ENCODE measurements at regions not wholly inside any gene's neighbourhood (a gene's known extent, or its start where the extent isn't known, plus 50 kb on each side); places are given as distances from the start of the nearest gene placed in this dataset.

DNA sequence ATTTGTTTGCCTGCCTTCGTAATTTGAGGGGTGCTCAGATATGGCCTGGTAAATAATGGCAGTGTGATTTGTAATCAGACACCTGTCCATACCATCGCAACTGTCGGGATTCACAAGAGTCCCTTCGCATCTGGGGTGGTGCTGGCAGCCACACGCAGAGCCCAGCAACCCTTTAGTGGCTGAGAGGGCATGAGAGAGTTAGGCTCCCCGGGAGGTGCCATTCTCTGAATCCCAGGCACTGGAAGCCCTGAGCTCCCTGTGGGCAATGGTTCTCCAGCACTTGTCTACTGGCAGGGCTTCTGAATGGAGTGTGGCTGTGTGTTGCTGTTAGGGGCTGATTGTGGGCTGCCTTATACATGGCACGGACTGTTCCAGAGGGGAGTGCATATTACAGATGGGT is 230.1 kb downstream of the EBLN2 start:
- Histone ChIP-seq H3K14ac (ENCODE audit: insufficient read depth, low read length) (no peak overlapping the region), H2AK5ac (ENCODE audit: insufficient read length, low read length) (no peak overlapping the region), H3K18ac (ENCODE audit: insufficient read length, low read depth, low read length) (no peak overlapping the region), H4K5ac (ENCODE audit: insufficient read length, low read depth, low read length) (no peak overlapping the region), H3K79me2 (ENCODE audit: insufficient read depth, low read length) (no peaks in the 10 kb centered on the region), H4K8ac (replicated peaks; ENCODE audit: insufficient read length, low read depth, low read length) (no peak overlapping the region), H2BK20ac (ENCODE audit: low read depth, low read length, poor library complexity, severe bottlenecking) (no peak overlapping the region), H3T11ph (ENCODE audit: low read length) (no peak overlapping the region), H3K56ac (ENCODE audit: insufficient read length, low read depth, low read length) (no peak overlapping the region), H4K20me1 (ENCODE audit: control insufficient read depth, insufficient read depth, insufficient read length) (no peaks in the 10 kb centered on the region), H3K4me1 (ENCODE audit: insufficient read depth, low read length) (no peaks in the 10 kb centered on the region), H2AFZ (ENCODE audit: low read length) (no peak overlapping the region), H3K27ac (ENCODE audit: insufficient read length, low read depth, low read length) (no peak overlapping the region), H3K23ac (ENCODE audit: insufficient read length, low read depth, low read length) (no peak overlapping the region), H2BK15ac (ENCODE audit: low read depth, low read length) (no peak overlapping the region), H2BK5ac (ENCODE audit: insufficient read length, low read length) (no peak overlapping the region), H3K9ac (ENCODE audit: extremely low read depth, insufficient read length, low read length) (no peak overlapping the region), H3K27me3 (ENCODE audit: insufficient read depth, low read length) (no peaks in the 10 kb centered on the region), H2BK120ac (ENCODE audit: low read depth, low read length, poor library complexity, severe bottlenecking) (no peak overlapping the region), H2BK12ac (ENCODE audit: insufficient read length, low read depth, low read length) (no peak overlapping the region), H3K9me3 (ENCODE audit: control insufficient read depth, low read depth, low read length) (no peaks in the 10 kb centered on the region), H3K79me1 (ENCODE audit: insufficient read depth, low read depth, low read length, poor library complexity, severe bottlenecking) (no peaks in the 10 kb centered on the region), H3K23me2 (ENCODE audit: insufficient read length, low read depth, low read length, poor library complexity, severe bottlenecking) (no peaks in the 10 kb centered on the region), H3K4ac (ENCODE audit: low read depth, low read length) (no peak overlapping the region), H3K4me2 (ENCODE audit: insufficient read depth, insufficient read length, low read length) (no peak overlapping the region), H4K91ac (ENCODE audit: insufficient read length, low read depth, low read length) (no peak overlapping the region)
- Mint-ChIP-seq H3K36me3 (ENCODE audit: insufficient read depth in 1 of 3, low read depth in 3 of 3) (no peaks in the 10 kb centered on the region), H3K27me3 (ENCODE audit: low read depth) (peaks cover 2% of the 10 kb centered on the region; the same call in 1 of the 2 replicates), H3K27ac (no peak overlapping the region), H3K9me3 (no peaks in the 10 kb centered on the region), H3K4me1 (peaks cover 18 to 27% of the 10 kb centered on the region in 2 experiments), H3K4me3 (no peak overlapping the region)
- no peak for DNase-seq
- no CpG with 5 or more reads among the region's 7 CpGs for WGBS (ENCODE audit: extremely low coverage, insufficient read length, low lambda C conversion rate)
- TF ChIP-seq, protein P1, sequence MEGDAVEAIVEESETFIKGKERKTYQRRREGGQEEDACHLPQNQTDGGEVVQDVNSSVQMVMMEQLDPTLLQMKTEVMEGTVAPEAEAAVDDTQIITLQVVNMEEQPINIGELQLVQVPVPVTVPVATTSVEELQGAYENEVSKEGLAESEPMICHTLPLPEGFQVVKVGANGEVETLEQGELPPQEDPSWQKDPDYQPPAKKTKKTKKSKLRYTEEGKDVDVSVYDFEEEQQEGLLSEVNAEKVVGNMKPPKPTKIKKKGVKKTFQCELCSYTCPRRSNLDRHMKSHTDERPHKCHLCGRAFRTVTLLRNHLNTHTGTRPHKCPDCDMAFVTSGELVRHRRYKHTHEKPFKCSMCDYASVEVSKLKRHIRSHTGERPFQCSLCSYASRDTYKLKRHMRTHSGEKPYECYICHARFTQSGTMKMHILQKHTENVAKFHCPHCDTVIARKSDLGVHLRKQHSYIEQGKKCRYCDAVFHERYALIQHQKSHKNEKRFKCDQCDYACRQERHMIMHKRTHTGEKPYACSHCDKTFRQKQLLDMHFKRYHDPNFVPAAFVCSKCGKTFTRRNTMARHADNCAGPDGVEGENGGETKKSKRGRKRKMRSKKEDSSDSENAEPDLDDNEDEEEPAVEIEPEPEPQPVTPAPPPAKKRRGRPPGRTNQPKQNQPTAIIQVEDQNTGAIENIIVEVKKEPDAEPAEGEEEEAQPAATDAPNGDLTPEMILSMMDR (conservative IDR thresholded peaks at IDR 0.05): no peak
